ENCODE measurements at regions not wholly inside any gene's neighbourhood (a gene's known extent, or its start where the extent isn't known, plus 50 kb on each side); places are given as distances from the start of the nearest gene placed in this dataset.
"Not testable (repeated sequence)": the region's sequence is repeated elsewhere in the genome, so short reads cannot be mapped to it uniquely, and the experiment has no call there.

- H3K4me1 Mint-ChIP-seq (ENCODE audit: low read depth): no peaks in the 10 kb centered on the region
- no peaks in the 10 kb centered on the region for H3K27me3 Mint-ChIP-seq (ENCODE audit: insufficient read depth)
- no peaks in the 10 kb centered on the region for H3K36me3 Mint-ChIP-seq (ENCODE audit: low read depth)
- no peak overlapping the region for H3K4me3 Mint-ChIP-seq
- intact Hi-C loops (cut with micrococcal nuclease): no loop called here
- DNase-seq (ENCODE audit: low spot score): no peak
- H3K9me3 Mint-ChIP-seq: peaks cover 4% of the 10 kb centered on the region
- H3K27ac Mint-ChIP-seq: no peak overlapping the region
Observed at GRCh38 chr10:81679291-81679690, 195.7 kb upstream of the NRG3 start.

GRCh38 chr10:81680359-81680758 lies 194.6 kb upstream of the NRG3 start:
- intact Hi-C loops (cut with micrococcal nuclease): no loop called here
- Mint-ChIP-seq H3K4me1 (ENCODE audit: low read depth) (no peaks in the 10 kb centered on the region), H3K4me3 (no peak overlapping the region), H3K9me3 (no peaks in the 10 kb centered on the region), H3K27me3 (ENCODE audit: insufficient read depth) (no peaks in the 10 kb centered on the region), H3K36me3 (ENCODE audit: low read depth) (no peaks in the 10 kb centered on the region), H3K27ac (no peak overlapping the region)
- no peak for DNase-seq (ENCODE audit: low spot score)

- DNase-seq (ENCODE audit: low spot score): no peak
- Mint-ChIP-seq H3K4me3 (no peak overlapping the region), H3K9me3 (no peaks in the 10 kb centered on the region), H3K27me3 (ENCODE audit: insufficient read depth) (no peaks in the 10 kb centered on the region), H3K4me1 (ENCODE audit: low read depth) (no peaks in the 10 kb centered on the region), H3K36me3 (ENCODE audit: low read depth) (no peaks in the 10 kb centered on the region), H3K27ac (no peak overlapping the region)
- intact Hi-C loops (cut with micrococcal nuclease): no loop called here
Observed at GRCh38 chr10:81688459-81688858, 186.5 kb upstream of the NRG3 start.

- H3K27me3 Mint-ChIP-seq (ENCODE audit: insufficient read depth): no peaks in the 10 kb centered on the region
- no peak overlapping the region for H3K4me3 Mint-ChIP-seq
Observed at GRCh38 chr10:81696609-81697388, 178.2 kb upstream of the NRG3 start.

GRCh38 chr10:81704596-81704995 lies 170.4 kb upstream of the NRG3 start:
- Mint-ChIP-seq H3K4me1 (ENCODE audit: low read depth) (peaks cover 10% of the 10 kb centered on the region), H3K36me3 (ENCODE audit: low read depth) (no peaks in the 10 kb centered on the region), H3K27me3 (ENCODE audit: insufficient read depth) (no peaks in the 10 kb centered on the region), H3K4me3 (no peak overlapping the region), H3K9me3 (peaks cover 16% of the 10 kb centered on the region), H3K27ac (no peak overlapping the region)
- no peak for DNase-seq (ENCODE audit: low spot score)
- intact Hi-C loops (cut with micrococcal nuclease): no loop called here

More at GRCh38 chr10:81696609-81697388, 178.2 kb upstream of the NRG3 start:
- Mint-ChIP-seq H3K27ac (no peak overlapping the region), H3K9me3 (peaks cover 29% of the 10 kb centered on the region), H3K36me3 (ENCODE audit: low read depth) (peaks cover 2% of the 10 kb centered on the region), H3K4me1 (ENCODE audit: low read depth) (no peaks in the 10 kb centered on the region)
- intact Hi-C loops (cut with micrococcal nuclease): no loop called here
- DNase-seq (ENCODE audit: low spot score): no peak

- peaks cover 3% of the 10 kb centered on the region for H3K9me3 Mint-ChIP-seq
- peaks cover 10% of the 10 kb centered on the region for H3K4me1 Mint-ChIP-seq (ENCODE audit: low read depth)
- no peak overlapping the region for H3K27ac Mint-ChIP-seq
- H3K4me3 Mint-ChIP-seq: no peak overlapping the region
- H3K36me3 Mint-ChIP-seq (ENCODE audit: low read depth): no peaks in the 10 kb centered on the region
- intact Hi-C loops (cut with micrococcal nuclease): no loop called here
- no peaks in the 10 kb centered on the region for H3K27me3 Mint-ChIP-seq (ENCODE audit: insufficient read depth)
- no peak for DNase-seq (ENCODE audit: low spot score)
Observed at GRCh38 chr10:81708416-81708815, 166.6 kb upstream of the NRG3 start.

- Mint-ChIP-seq H3K27ac (no peak overlapping the region), H3K36me3 (ENCODE audit: low read depth) (no peaks in the 10 kb centered on the region), H3K4me3 (no peak overlapping the region), H3K27me3 (ENCODE audit: insufficient read depth) (no peaks in the 10 kb centered on the region), H3K9me3 (peaks cover 3% of the 10 kb centered on the region), H3K4me1 (ENCODE audit: low read depth) (peaks cover 10% of the 10 kb centered on the region)
- intact Hi-C loops (cut with micrococcal nuclease): no loop called here
- no peak for DNase-seq (ENCODE audit: low spot score)
Observed at GRCh38 chr10:81708929-81709328, 166.1 kb upstream of the NRG3 start.

GRCh38 chr10:81722399-81722798 lies 152.6 kb upstream of the NRG3 start:
- H3K4me3 Mint-ChIP-seq: no peak overlapping the region
- H3K27ac Mint-ChIP-seq: no peak overlapping the region

GRCh38 chr10:81724431-81724830 lies 150.6 kb upstream of the NRG3 start:
- H3K27me3 Mint-ChIP-seq (ENCODE audit: insufficient read depth): no peaks in the 10 kb centered on the region
- H3K27ac Mint-ChIP-seq: peak overlapping the region; percentile 8
- no peak for DNase-seq (ENCODE audit: low spot score)
- intact Hi-C loops (cut with micrococcal nuclease): no loop called here
- H3K4me3 Mint-ChIP-seq: no peak overlapping the region
- H3K36me3 Mint-ChIP-seq (ENCODE audit: low read depth): no peaks in the 10 kb centered on the region
- peaks cover 16% of the 10 kb centered on the region for H3K4me1 Mint-ChIP-seq (ENCODE audit: low read depth)
- H3K9me3 Mint-ChIP-seq: no peaks in the 10 kb centered on the region

More at GRCh38 chr10:81722399-81722798, 152.6 kb upstream of the NRG3 start:
- Mint-ChIP-seq H3K9me3 (no peaks in the 10 kb centered on the region), H3K36me3 (ENCODE audit: low read depth) (no peaks in the 10 kb centered on the region), H3K27me3 (ENCODE audit: insufficient read depth) (no peaks in the 10 kb centered on the region), H3K4me1 (ENCODE audit: low read depth) (peaks cover 16% of the 10 kb centered on the region)
- DNase-seq (ENCODE audit: low spot score): no peak
- intact Hi-C loops (cut with micrococcal nuclease): no loop called here

GRCh38 chr10:81725851-81726250 lies 149.1 kb upstream of the NRG3 start:
- Mint-ChIP-seq H3K27ac (no peak overlapping the region), H3K4me1 (ENCODE audit: low read depth) (peaks cover 16% of the 10 kb centered on the region), H3K27me3 (ENCODE audit: insufficient read depth) (no peaks in the 10 kb centered on the region), H3K36me3 (ENCODE audit: low read depth) (no peaks in the 10 kb centered on the region), H3K4me3 (no peak overlapping the region), H3K9me3 (no peaks in the 10 kb centered on the region)
- no peak for DNase-seq (ENCODE audit: low spot score)
- intact Hi-C loops (cut with micrococcal nuclease): no loop called here

GRCh38 chr10:81728692-81729091 lies 146.3 kb upstream of the NRG3 start:
- peaks cover 16% of the 10 kb centered on the region for H3K4me1 Mint-ChIP-seq (ENCODE audit: low read depth)
- no peak overlapping the region for H3K27ac Mint-ChIP-seq
- DNase-seq (ENCODE audit: low spot score): no peak
- H3K4me3 Mint-ChIP-seq: no peak overlapping the region
- no peaks in the 10 kb centered on the region for H3K9me3 Mint-ChIP-seq
- H3K27me3 Mint-ChIP-seq (ENCODE audit: insufficient read depth): no peaks in the 10 kb centered on the region
- no peaks in the 10 kb centered on the region for H3K36me3 Mint-ChIP-seq (ENCODE audit: low read depth)
- intact Hi-C loops (cut with micrococcal nuclease): no loop called here

- no peak overlapping the region for H3K4me3 Mint-ChIP-seq
- H3K4me1 Mint-ChIP-seq (ENCODE audit: low read depth): no peaks in the 10 kb centered on the region
- no peaks in the 10 kb centered on the region for H3K36me3 Mint-ChIP-seq (ENCODE audit: low read depth)
- no peaks in the 10 kb centered on the region for H3K27me3 Mint-ChIP-seq (ENCODE audit: insufficient read depth)
- no peaks in the 10 kb centered on the region for H3K9me3 Mint-ChIP-seq
- H3K27ac Mint-ChIP-seq: no peak overlapping the region
- no peak for DNase-seq (ENCODE audit: low spot score)
- intact Hi-C loops (cut with micrococcal nuclease): no loop called here
Observed at GRCh38 chr10:81730891-81731290, 144.1 kb upstream of the NRG3 start.

- DNase-seq (ENCODE audit: low spot score): no peak
- intact Hi-C loops (cut with micrococcal nuclease): no loop called here
- Mint-ChIP-seq H3K36me3 (ENCODE audit: low read depth) (no peaks in the 10 kb centered on the region), H3K4me3 (no peak overlapping the region), H3K9me3 (peaks cover 15% of the 10 kb centered on the region), H3K27ac (no peak overlapping the region), H3K4me1 (ENCODE audit: low read depth) (no peaks in the 10 kb centered on the region), H3K27me3 (ENCODE audit: insufficient read depth) (no peaks in the 10 kb centered on the region)
Observed at GRCh38 chr10:81733542-81733941, 141.5 kb upstream of the NRG3 start.

- H3K4me3 Mint-ChIP-seq; DNase-seq (ENCODE audit: low spot score); H3K27me3 Mint-ChIP-seq (ENCODE audit: insufficient read depth); H3K36me3 Mint-ChIP-seq (ENCODE audit: low read depth); intact Hi-C loops (cut with micrococcal nuclease); H3K4me1 Mint-ChIP-seq (ENCODE audit: low read depth); H3K27ac Mint-ChIP-seq: not testable (repeated sequence)
- peaks cover 26% of the 10 kb centered on the region for H3K9me3 Mint-ChIP-seq
Observed at GRCh38 chr10:81735167-81735566, 139.8 kb upstream of the NRG3 start.

Measured in activated T-helper 1 cell treated with anti-CD3 and anti-CD28 coated beads, Interleukin-12 subunit alpha, Interleukin-12 subunit beta, Interleukin-2, Interleukin-4 antibody, amounts not matched to agents 30 ng/mL and 10 ng/mL and 1 ng/mL, durations not matched to agents 14 hours and 24 hours and 36 hours (primary cell).